ENCODE measurements at regions not wholly inside any gene's neighbourhood (a gene's known extent, or its start where the extent isn't known, plus 50 kb on each side); places are given as distances from the start of the nearest gene placed in this dataset.

DNA sequence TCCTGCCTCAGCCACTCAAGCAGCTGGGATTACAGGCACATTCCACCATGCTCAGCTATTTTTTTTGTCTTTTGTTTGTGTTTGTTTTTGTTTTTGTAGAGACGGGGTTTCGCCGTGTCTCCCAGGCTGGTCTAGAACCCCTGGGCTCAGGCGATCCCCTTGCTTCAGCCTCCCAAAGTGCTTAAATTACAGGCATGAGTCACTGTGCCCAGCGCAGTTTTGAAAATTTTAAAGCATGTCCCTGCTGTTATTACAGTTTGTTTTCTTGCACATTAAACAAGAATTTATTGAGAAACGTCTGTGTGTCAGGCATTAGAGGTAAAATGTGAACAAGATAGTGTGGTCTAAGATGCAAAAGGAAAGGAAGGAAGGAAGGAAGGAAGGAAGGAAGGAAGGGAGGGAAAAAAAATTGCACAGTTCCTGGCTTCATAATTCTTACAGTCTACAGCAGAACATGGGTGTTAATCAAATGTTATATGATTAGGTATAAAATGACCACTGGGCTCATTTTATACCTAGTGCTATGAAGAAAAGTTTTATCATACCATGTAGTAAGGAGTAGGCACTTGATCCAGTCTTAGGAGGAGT is 205.4 kb downstream of the SNX18 start:
- FAIRE-seq (no peak), DNase-seq (ENCODE audit: extremely low spot score, insufficient read length, low read depth) (no peak)

DNA sequence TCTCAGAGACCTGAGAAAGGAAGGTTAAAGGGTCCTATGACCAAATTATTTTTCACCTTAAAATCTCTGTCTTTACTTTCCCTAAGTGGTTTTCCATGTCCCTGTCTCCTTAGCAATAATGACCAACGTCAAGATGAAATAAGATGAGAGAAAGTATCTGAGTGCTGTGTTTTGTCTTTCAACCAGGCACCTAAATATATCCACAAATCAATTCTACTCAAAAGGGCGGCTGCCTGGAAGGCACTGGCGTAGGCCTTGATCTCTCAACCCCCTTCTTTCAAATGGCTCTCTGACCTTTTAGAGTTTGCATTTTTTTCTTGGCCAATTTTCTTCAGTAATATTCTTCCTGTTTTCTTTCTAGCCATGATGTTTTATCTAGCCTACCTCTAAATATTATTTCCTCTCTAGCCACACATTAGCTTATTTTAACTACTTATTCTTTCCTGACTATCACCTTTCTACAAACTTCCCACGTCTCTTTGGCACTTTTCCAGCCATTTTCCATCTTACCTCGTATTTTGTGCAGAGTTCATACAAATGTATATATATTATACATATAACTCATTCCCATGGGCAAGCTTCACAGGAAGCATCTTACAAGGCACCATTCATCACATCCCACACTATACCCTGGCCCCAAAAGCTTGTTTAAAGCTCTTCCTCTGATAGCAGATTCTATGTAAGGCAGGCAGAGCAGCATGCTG is 204.5 kb downstream of the SNX18 start:
- DNase-seq (ENCODE audit: extremely low spot score, insufficient read length, low read depth): no peak
- no peak for FAIRE-seq

- DNase-seq (ENCODE audit: extremely low spot score, insufficient read length, low read depth): no peak
- no peak for FAIRE-seq
These were observed 203.6 kb downstream of the SNX18 start for GRCh38 chr5:54721116-54721515.

DNA sequence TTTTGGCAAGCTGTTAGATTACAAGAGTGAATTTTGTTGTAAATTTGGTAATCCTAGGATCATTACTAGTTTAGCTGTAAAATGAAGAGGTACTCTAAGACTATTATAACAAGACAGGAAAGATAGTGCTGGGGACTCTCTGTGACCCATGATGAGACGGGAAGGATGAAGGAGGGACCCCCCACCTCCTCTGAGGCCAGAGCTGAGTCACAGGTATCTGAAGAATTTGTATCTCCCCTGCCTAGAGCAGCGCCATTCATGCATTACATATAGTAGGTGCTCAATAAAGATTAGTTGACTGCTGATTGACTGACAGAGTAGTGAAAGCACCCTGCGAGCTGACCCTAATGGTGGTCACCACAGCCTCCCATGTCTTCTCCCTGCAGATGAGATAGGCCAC is 202.8 kb downstream of the SNX18 start:
- FAIRE-seq (no peak), DNase-seq (ENCODE audit: extremely low spot score, insufficient read length, low read depth) (no peak)

DNA sequence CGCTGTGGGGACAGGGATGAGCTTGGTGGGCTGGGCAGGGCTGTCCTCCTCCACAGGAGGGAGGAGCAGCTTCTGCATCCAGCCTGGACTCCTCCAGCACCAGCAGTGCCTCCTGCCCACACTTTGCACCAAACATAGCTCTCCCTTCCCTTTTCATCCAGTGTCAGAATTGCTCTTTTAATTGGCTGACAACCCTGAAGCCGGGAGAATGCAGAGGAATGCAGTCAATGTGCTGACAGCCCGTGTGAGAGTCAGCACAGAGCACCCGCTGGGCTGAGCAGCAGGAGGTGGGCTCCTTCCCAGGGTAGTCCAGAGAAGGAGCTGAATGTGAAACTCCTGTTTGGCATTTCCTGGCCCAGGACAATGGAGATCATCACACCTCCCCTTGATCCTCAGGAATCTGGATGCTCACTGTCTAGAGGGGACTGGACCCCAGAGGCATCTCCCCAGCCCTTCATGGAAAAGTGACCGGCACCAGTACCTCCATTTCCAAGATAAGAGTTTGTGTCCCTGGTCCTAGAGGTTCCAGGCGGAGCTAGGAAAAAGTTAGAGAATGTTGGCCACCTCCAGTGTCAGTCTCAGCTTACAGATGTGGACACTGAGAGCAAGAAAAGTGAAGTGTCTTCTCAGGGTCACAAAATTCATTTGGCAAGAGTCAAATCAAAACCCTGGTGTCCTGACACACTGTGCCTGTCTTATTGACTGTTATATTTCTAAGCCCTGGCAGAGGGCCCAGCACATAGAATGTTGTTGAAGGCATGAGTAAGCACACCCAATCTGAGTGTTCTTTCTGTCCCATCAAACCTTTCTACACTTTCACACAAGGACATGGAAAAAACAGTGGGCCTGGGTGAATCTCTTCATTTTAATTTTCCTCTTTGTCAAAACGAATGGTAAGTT is 202.1 kb downstream of the SNX18 start:
- FAIRE-seq (no peak), DNase-seq (ENCODE audit: extremely low spot score, insufficient read length, low read depth) (no peak)

GRCh38 chr5:54718656-54719055 is 201.1 kb downstream of the SNX18 start:
- no peak for DNase-seq (ENCODE audit: extremely low spot score, insufficient read length, low read depth)
- FAIRE-seq: no peak

DNA sequence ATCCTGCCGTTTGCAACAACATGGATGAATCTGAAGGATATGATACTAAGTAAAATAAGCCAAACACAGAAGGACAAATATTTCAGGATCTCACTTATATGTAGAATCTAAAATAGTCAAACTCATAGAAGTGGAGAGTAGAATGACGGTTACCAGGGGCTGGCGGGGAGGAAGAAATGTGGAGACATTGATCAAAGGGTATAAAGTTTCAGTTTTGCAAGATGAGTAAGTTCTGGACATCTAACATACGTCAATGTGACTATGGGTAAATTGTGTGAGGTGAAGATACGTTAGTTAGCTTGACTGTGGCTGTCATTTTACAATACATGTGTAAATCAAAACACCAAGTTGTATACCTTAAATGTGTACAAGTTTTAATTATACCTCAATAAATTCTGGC is 200.3 kb downstream of the SNX18 start:
- DNase-seq (ENCODE audit: extremely low spot score, insufficient read length, low read depth): no peak
- no peak for FAIRE-seq

DNA sequence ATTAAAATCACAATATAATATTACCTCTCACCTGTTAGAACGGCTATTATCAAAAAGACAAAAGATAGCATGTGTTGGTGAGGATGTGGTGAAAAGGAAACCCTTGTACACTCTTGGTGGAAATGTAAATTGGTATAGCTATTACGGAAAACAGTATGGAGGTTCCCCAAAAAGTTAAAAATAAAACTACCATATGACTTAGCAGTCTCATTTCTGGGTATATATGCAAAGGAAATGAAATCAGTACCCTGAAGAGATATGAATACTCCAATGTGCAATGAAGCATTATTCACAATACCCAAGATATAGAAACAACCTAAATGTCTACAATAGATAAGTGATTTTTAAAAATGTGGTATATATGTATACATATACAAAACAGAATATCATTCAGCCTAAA is 199.9 kb downstream of the SNX18 start:
- FAIRE-seq: no peak

DNA sequence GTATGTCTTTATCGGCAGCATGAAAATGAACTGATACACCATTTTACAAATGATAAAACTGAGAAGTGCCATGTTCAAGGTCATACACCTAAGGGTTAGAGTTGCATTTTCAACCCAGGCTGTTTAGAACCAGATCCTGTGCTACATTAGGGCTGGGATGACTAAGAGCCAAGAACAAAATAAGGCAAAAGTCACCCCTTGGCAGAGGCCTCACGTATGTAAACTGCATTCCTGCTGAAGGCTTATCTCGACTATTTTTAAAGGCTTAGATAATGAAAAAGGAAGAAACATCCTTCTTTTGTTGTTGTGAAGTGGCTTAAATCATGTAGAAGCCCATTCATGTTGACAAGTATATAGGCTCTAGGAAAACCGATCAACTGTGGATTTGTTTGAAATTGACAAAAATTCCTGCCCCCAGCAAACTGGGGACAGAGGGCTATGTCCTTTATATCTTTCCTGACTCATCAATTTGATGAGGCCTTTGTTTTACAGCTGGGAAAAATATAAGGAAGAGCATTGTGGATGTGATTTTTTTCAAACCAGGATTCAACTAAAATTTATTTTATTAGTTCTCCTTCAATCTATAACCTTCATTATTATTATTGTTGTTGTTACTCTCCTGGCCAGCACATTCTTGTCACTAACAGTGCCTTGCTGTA is 196.5 kb downstream of the SNX18 start:
- no peak for DNase-seq (ENCODE audit: extremely low spot score, insufficient read length, low read depth)
- FAIRE-seq: no peak

More for the DNA sequence above, 199.9 kb downstream of the SNX18 start:
- no peak for DNase-seq (ENCODE audit: extremely low spot score, insufficient read length, low read depth)

DNA sequence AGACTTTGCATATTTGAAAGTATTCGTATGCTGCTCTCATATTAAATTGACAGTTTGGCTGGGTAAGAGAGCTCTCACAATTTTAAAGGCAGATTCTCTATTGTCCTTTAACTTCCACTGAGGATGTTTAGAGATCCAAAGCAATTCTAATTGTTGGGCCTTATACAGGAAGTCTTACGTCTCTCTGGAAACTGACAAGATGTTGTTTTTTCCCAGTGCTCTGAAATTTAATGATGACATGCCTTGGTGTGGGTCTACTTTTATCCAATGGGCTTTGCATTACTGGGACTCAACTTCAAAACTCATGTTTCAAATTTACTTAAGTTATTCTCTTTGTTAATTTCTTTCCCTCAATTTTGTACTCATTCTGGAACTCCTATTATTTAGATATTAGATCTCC is 191.5 kb downstream of the SNX18 start:
- no peak for DNase-seq (ENCODE audit: extremely low spot score, insufficient read length, low read depth)
- FAIRE-seq: no peak

DNA sequence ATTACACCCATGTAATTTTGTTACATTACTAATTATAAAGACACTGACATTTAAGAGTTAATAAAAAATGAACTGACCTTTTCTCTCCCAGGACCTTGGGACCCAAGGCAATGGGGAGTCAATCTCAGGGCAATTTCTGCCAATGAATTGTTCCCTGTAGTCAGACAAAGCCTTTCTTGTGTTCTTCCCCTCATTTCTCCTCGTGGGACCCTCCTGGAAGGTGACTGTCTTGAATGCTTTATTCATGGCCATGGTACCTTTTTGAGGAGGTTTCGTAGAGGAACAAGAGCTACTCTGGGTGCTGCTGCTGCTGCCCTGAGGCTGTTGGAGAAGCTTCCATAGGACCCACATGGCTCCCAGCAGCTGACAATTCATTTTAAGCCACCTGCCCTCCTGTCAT is 190.3 kb downstream of the SNX18 start:
- DNase-seq (ENCODE audit: extremely low spot score, insufficient read length, low read depth): no peak
- FAIRE-seq: no peak

DNA sequence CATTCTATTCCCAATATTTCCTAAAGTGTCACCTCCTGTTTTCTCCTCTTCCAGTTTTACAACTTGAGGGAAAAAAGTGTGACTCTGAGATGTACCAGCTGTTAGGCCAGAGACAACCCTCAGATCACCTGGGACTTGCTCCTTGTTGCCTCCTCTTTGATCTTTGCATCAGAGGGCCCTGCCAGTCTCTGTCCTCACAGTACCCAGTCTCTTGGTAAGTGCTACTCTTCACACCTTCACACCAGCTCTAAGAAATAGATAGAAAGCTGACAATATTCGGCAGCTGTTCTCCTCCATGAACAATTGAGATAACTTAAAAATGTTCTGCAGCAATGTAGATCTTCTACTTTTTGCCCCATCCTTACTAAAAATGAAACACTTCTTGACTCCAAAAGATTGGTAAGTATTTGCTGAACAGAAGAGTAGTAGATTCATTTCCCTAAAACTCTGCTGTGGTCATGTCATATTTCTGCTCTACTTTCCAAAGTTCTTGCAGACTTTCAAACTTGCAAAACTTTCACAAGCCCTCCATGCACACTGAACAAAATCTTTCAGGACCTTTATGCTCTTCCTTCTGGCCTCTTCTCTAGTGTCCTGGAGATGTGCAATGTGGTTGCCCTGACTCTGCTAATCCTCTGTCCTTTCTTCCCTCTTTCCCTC is 188.6 kb downstream of the SNX18 start:
- DNase-seq (ENCODE audit: extremely low spot score, insufficient read length, low read depth): no peak

DNA sequence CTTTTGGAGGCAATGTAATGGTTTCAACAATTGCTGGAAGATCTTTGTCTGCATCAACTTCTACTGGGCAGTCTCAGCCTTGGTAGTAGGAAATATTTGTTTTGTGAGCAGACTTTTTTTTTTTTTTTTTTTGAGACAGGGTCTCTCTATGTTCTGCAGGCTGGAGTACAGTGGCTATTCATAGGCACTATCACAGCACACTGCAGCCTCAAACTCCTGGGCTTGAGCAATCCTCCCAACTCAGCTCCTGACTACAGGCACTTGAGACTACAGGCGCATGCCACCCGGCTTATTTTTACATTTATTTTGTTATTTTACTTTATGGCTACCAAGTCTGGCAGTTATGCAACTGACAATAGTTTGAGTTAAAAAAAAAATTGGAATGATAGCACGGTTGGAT is 187.3 kb downstream of the SNX18 start:
- DNase-seq (ENCODE audit: extremely low spot score, insufficient read length, low read depth): no peak
- FAIRE-seq: no peak

More for the DNA sequence above, 188.6 kb downstream of the SNX18 start:
- no peak for FAIRE-seq

DNA sequence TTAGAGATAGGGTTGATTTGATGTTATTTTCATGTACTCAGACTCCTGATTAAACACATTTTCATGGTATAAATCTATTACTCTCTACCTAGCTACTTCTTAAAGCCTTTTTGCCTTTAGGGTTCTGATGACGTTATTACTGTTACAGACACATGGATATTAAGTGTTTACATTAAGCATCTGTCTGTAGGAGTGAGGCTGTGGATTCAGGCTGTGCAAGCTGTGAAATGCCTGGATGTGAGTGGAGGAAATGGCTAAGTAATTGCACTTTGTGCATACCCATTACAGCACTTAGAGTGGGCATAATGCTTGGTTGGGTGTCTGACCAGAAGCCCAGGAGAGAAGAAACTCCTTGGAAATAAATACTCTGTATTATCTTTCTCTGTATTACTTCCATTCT is 186.8 kb downstream of the SNX18 start:
- FAIRE-seq: no peak

DNA sequence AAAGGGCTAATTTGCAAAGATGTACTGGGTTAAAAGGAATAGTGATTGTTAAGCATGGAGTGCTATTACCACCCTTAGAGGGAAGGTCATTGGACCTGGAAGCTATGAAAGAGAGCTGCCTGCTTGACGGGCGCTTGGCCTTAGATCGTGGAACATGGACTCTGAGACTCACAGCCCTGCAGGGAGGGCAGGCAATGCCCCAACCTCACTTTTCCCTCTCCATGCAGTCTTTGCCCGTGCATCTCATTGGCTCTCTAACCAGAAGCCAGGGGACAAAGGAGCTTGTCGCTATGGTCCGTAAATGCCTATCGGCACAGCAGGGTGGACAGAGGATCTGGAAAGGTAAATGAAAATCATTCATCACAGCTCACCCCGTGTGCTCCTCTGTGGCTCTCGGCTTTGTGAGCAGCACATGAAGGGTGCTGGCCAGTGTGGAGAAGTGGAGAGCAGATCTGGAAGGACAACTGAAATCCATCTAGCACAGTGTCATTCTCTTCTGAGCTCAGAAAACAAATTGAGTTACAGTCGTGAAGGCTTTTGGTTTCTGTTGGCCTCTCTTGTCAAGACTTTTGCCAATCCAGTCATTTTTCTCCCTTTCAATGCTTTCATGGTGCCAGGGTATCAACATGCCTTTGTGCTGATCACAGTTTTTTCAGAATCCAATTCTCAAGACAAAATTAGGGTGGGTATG is 186.2 kb downstream of the SNX18 start:
- no peak for FAIRE-seq
- no peak for DNase-seq (ENCODE audit: extremely low spot score, insufficient read length, low read depth)

More for the DNA sequence above, 186.8 kb downstream of the SNX18 start:
- DNase-seq (ENCODE audit: extremely low spot score, insufficient read length, low read depth): no peak

DNA sequence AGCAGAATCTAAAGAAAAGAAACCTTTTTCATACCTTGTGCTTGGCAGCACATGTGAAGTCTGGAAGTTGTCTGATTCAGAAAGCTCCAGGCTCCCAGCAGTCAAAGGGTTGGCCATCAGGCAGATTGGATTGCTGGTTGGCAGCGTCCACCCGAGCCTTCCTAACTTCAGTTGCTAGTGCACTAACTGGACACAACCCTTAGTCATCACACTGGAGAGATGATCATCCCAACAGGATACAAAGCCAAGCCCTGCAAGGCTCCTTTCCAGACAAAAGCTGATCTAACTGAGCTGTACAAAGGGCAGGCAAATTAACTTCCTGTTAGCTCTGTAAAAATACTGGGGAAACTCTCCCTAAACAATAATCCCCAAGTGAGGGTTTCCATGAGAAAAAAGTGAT is 185.6 kb downstream of the SNX18 start:
- FAIRE-seq (no peak), DNase-seq (ENCODE audit: extremely low spot score, insufficient read length, low read depth) (no peak)

GRCh38 chr5:54702470-54702869 is 184.9 kb downstream of the SNX18 start:
- no peak for DNase-seq (ENCODE audit: extremely low spot score, insufficient read length, low read depth)
- no peak for FAIRE-seq

GRCh38 chr5:54700986-54701578 is 183.5 kb downstream of the SNX18 start:
- no peak for DNase-seq (ENCODE audit: extremely low spot score, insufficient read length, low read depth)
- FAIRE-seq: no peak

- no peak for FAIRE-seq
- DNase-seq (ENCODE audit: extremely low spot score, insufficient read length, low read depth): no peak
These were observed 179.4 kb downstream of the SNX18 start for GRCh38 chr5:54696931-54697330.
